OCI-LY1 (cell line): ENCODE measurements at regions not wholly inside any gene's neighbourhood (a gene's known extent, or its start where the extent isn't known, plus 50 kb on each side); places are given as distances from the start of the nearest gene placed in this dataset.

ENCODE experiments used
- H2AFZ ChIP-seq: fragments of 200-600 bp; sonication (generic), shearing (Covaris generic); 2 replicates; pipeline ENCODE4 v1.6.0; 2014; ENCODE audit warnings: antibody characterized with exemption, mild to moderate bottlenecking, low read length
- H3F3A ChIP-seq: fragments of 200-600 bp; sonication (generic), shearing (Covaris generic); 2 replicates; pipeline ENCODE4 v1.6.0; 2014; ENCODE audit warnings: mild to moderate bottlenecking, antibody characterized with exemption, low read length, moderate library complexity; ENCODE audit not compliant: insufficient read depth
- H3K27ac ChIP-seq: fragments of 200-600 bp; sonication (generic); 2 replicates; pipeline ENCODE4 v1.5.1; 2014; ENCODE audit warnings: low read length, mixed run types, mild to moderate bottlenecking, low read depth; ENCODE audit not compliant: poor library complexity, severe bottlenecking
- H3K27me3 ChIP-seq: fragments of 200-600 bp; sonication (generic); 2 replicates; pipeline ENCODE4 v1.6.0; 2014; ENCODE audit warnings: antibody characterized with exemption, mild to moderate bottlenecking, low read length, moderate library complexity; ENCODE audit not compliant: insufficient read depth
- H3K36me3 ChIP-seq: fragments of 200-600 bp; sonication (generic); 2 replicates; pipeline ENCODE4 v1.6.1; 2014; ENCODE audit warnings: mild to moderate bottlenecking, antibody characterized with exemption, low read length, moderate library complexity, mixed read lengths; ENCODE audit not compliant: insufficient read depth
- H3K4me1 ChIP-seq: fragments of 200-600 bp; sonication (generic); 2 replicates; pipeline ENCODE4 v1.5.1; 2014; ENCODE audit warnings: mild to moderate bottlenecking, low read length, moderate library complexity; ENCODE audit not compliant: insufficient read depth, severe bottlenecking
- H3K4me2 ChIP-seq: fragments of 200-600 bp; sonication (generic), shearing (Covaris generic); 2 replicates; pipeline ENCODE4 v1.6.1; 2014; ENCODE audit warnings: low read length
- H3K4me3 ChIP-seq: fragments of 200-600 bp; sonication (generic); 2 replicates; pipeline ENCODE4 v1.5.1; 2014; ENCODE audit warnings: low read length, low read depth, mild to moderate bottlenecking, mixed read lengths; ENCODE audit not compliant: poor library complexity, severe bottlenecking
- H3K79me2 ChIP-seq: fragments of 200-600 bp; shearing (Covaris generic); 2 replicates; pipeline ENCODE4 v1.6.1; 2016; ENCODE audit warnings: mixed run types, low read length, mixed read lengths; ENCODE audit not compliant: insufficient read depth
- H3K9ac ChIP-seq: fragments of 200-600 bp; sonication (generic), shearing (Covaris generic); 2 replicates; pipeline ENCODE4 v1.6.1; 2014; ENCODE audit warnings: mild to moderate bottlenecking, low read length, mixed read lengths
- H3K9me2 ChIP-seq: fragments of 200-600 bp; sonication (generic), shearing (Covaris generic); 2 replicates; pipeline ENCODE4 v1.6.1; 2014; ENCODE audit warnings: low read depth, mild to moderate bottlenecking, low read length, mixed read lengths
- H3K9me3 ChIP-seq: fragments of 200-600 bp; shearing (Covaris generic); 2 replicates; pipeline ENCODE4 v1.6.1; 2014; ENCODE audit warnings: low read length, mixed read lengths
- H4K20me1 ChIP-seq: fragments of 200-600 bp; sonication (generic), shearing (Covaris generic); 2 replicates; pipeline ENCODE4 v1.6.0; 2016; ENCODE audit warnings: mild to moderate bottlenecking, low read length; ENCODE audit not compliant: insufficient read depth
- CTCF ChIP-seq: fragments of 200-600 bp; sonication (generic), shearing (Covaris generic); IDR thresholded peaks from 2 replicates; pipeline ENCODE4 v1.5.1; 2017; ENCODE audit warnings: mild to moderate bottlenecking, antibody characterized with exemption, low read length, moderate library complexity, mixed read lengths
- EZH2 ChIP-seq: fragments of 200-600 bp; sonication (generic), shearing (Covaris generic); IDR thresholded peaks from 2 replicates; pipeline ENCODE4 v1.8.0; 2017; ENCODE audit warnings: borderline replicate concordance, mixed run types, mild to moderate bottlenecking, antibody characterized with exemption, low read length, moderate library complexity, mixed read lengths

DNA sequence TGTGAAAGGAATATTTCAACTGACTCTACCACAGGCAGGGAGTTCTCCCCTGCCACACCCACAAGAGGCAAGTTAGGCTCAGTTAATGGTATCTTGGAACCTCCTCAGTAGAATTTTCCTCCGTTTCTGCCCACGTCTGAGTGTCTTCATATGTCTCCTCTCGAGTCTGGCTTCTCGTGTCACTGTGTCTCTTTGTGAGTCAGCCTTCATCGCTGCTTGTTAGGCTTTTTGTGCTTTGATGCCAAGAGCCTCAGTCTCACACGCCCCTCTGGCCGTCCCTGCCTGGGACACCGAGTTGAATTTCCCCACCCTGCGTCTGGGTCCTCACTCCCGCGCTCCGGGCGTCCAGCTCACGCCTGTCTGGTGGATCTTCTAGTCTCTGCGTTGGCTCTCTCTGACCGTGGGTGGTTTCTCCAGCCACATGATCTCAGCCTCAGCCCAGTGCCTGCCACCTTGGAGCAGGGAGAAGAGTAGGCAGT, 125.7 kb upstream of the GADD45A start:
- Histone ChIP-seq H3K4me3 (no peak overlapping the region), H2AFZ (no peak overlapping the region), H3K4me1 (peaks cover 53% of the 10 kb centered on the region), H4K20me1 (no peaks in the 10 kb centered on the region), H3K9me3 (peaks cover 7% of the 10 kb centered on the region), H3K9me2 (no peaks in the 10 kb centered on the region), H3K27ac (no peak overlapping the region), H3F3A (no peaks in the 10 kb centered on the region), H3K36me3 (no peaks in the 10 kb centered on the region), H3K9ac (no peak overlapping the region), H3K4me2 (no peak overlapping the region), H3K79me2 (no peaks in the 10 kb centered on the region), H3K27me3 (no peaks in the 10 kb centered on the region)
- TF ChIP-seq CTCF (no peak), EZH2 (no peak)

- Histone ChIP-seq H3K4me1 (peaks cover 40% of the 10 kb centered on the region), H3K36me3 (0 out of 2 replicates have a peak, but pooled peaks cover 3% of the 10 kb centered on the region), H3K4me2 (peak overlapping the region; percentile 41; the same call in 1 of the 2 replicates), H3K27me3 (no peaks in the 10 kb centered on the region), H4K20me1 (no peaks in the 10 kb centered on the region), H3K9ac (peak overlapping the region; percentile 11; the same call in 1 of the 2 replicates), H3K9me2 (no peaks in the 10 kb centered on the region), H3K4me3 (peak overlapping the region; percentile 4), H3F3A (no peaks in the 10 kb centered on the region), H3K9me3 (peaks cover 13% of the 10 kb centered on the region), H2AFZ (peak overlapping the region; percentile 55), H3K27ac (peak overlapping the region; percentile 60), H3K79me2 (no peaks in the 10 kb centered on the region)
- no peak; the same call in 1 of the 2 replicates for TF ChIP-seq CTCF
- TF ChIP-seq EZH2: no peak
These were observed 124.3 kb upstream of the GADD45A start for GRCh38 chr1:67560580-67561255.

DNA sequence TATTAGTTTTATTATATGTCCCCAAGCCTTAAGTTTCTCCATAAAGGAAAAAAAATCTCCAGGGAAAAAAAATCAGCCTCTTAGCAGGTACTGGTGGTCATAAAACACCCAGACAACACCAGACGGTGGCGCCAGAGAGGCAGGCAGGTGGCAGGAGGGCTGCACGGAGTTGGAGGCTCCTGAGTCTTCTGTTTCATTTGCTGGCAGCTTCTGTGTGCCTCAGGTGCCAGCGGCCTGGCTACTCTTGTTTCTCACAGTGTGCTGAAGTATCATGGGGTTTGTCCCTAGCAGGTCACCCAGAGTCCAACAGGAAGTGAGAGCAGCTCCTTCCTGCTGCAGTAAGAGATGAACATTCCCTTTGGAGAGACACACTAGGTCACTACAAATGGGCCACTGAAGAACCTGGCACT, 123.3 kb upstream of the GADD45A start:
- Histone ChIP-seq H3K4me2 (peak overlapping the region; percentile 53; the same call in 1 of the 2 replicates), H3K27ac (peak overlapping the region; percentile 63), H4K20me1 (no peaks in the 10 kb centered on the region), H3K4me1 (peaks cover 31% of the 10 kb centered on the region), H3K79me2 (no peaks in the 10 kb centered on the region), H3K36me3 (0 out of 2 replicates have a peak, but pooled peaks cover 3% of the 10 kb centered on the region), H3K9ac (peak overlapping the region; percentile 47; the same call in 1 of the 2 replicates), H3K27me3 (no peaks in the 10 kb centered on the region), H3F3A (no peaks in the 10 kb centered on the region), H3K9me2 (no peaks in the 10 kb centered on the region), H3K4me3 (no peak overlapping the region), H2AFZ (peak overlapping the region; percentile 45; the same call in 1 of the 2 replicates), H3K9me3 (peaks cover 13% of the 10 kb centered on the region)
- TF ChIP-seq CTCF (peak; percentile 95), EZH2 (no peak)
